AG04449 (cell line): ENCODE measurements at regions not wholly inside any gene's neighbourhood (a gene's known extent, or its start where the extent isn't known, plus 50 kb on each side); places are given as distances from the start of the nearest gene placed in this dataset.

Source experiments
- CTCF ChIA-PET: fragments of 350-600 bp; formaldehyde crosslinking; extraction: SDS; loops from one replicate; lab custom pipeline; 2021; ENCODE audit warnings: antibody characterized with exemption; lab: Yijun Ruan, JAX
- POLR2A ChIA-PET: fragments of 400-600, 350-600 bp; formaldehyde crosslinking; extraction: SDS; loops from one replicate; lab custom pipeline; 2020; ENCODE audit warnings: antibody characterized with exemption, inconsistent platforms; lab: Yijun Ruan, JAX
- DNase-seq: peaks from one replicate; pipeline ENCODE4 v3.0.0-alpha.2; 2010; ENCODE audit warnings: low read depth, low spot score
- H3K4me3 ChIP-seq: 2 replicates; pipeline ENCODE4 v1.5.1; 2011; ENCODE audit warnings: low read depth, mild to moderate bottlenecking, control low read depth, low read length
- CTCF ChIP-seq: IDR thresholded peaks from one replicate; pipeline ENCODE4 v1.5.1; 2011; ENCODE audit warnings: mild to moderate bottlenecking, moderate library complexity, low read length, control low read depth, inconsistent platforms; ENCODE audit not compliant: insufficient read depth; ENCODE audit errors: missing control alignments

- CTCF ChIA-PET = no interaction called here
- no peak overlapping the region for H3K4me3 ChIP-seq
- POLR2A ChIA-PET = no interaction called here
- no peak for DNase-seq
- no peak for TF ChIP-seq CTCF
Observed at GRCh38 chr15:93477188-93477587, 388.2 kb upstream of the RGMA start.

DNA sequence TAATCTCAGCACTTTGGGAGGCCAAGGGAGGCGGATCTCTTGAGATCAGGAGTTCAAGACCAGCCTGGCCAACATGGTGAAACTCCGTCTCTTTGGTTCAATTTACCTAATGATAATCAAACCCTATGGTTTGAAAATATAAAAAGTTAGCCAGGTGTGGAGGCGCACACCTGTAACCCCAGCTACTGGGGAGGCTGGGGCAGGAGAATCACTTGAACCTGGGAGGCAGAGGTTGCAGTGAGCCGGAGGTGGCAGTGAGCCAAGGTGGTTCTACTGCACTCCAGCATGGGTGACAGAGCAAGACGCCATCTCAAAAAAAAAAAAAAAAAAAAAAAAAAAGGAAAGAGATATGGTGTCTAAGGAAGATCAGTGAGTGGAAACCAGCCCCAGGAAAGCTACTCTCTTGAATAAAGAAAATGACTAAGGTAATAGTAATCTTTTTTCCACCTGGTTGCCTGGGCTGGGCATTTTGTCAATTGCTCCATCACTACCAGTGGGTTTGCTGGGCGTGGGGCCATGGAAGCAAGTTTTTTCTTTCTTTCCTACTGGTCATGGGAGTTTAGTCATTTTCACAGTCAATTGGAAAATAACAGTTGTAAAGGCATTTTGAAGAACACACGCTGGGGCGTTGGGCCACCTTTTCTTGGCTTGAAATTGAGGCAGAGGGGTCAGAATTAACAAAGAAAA, 387.6 kb upstream of the RGMA start:
- no peak overlapping the region for H3K4me3 ChIP-seq
- TF ChIP-seq CTCF = no peak
- DNase-seq = no peak
- ChIA-PET POLR2A (no interaction called here), CTCF (no interaction called here)

DNA sequence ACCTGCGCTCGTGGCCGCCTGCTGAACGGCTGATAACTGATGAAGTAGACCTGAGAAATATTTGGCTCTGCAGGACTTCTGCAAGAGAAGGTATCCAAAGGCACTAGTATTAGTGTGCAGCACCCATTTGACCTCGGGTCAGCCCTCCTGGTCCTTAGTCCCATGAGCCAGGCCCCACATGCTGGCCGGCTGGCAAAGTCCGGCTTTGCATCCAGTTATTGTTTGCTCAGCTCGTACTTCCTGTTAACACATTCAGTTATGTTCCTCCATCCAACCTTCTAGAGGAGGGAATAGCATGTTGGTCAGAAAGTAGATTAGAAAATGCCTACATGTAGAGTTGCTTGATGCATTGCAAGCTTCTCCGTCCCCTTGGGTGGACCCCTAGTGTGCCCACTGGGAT, 385.7 kb upstream of the RGMA start:
- no peak overlapping the region for H3K4me3 ChIP-seq
- no peak for DNase-seq
- ChIA-PET POLR2A (no interaction called here), CTCF (no interaction called here)
- TF ChIP-seq CTCF = no peak

DNA sequence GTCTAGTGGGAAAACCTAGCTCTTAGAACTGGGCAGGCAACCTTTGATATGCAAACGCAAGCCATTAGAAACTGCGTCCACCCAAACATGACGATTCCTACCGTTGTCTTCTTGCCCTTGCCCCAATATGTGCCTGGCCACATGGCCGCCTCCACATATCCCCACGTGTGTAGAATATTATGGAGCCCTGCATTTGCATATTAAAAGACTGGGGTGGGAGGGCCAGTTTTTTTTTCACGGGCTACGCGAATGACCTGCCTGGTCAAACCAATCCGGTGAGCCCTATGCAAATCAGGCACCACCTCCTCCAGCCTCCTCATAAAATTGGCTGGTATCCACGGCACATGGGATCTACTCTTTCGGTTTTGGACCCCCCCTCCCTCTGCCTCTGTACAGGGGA, 381.0 kb upstream of the RGMA start:
- TF ChIP-seq CTCF = no peak
- no peak overlapping the region for H3K4me3 ChIP-seq
- ChIA-PET CTCF (no interaction called here), POLR2A (no interaction called here)
- no peak for DNase-seq

DNA sequence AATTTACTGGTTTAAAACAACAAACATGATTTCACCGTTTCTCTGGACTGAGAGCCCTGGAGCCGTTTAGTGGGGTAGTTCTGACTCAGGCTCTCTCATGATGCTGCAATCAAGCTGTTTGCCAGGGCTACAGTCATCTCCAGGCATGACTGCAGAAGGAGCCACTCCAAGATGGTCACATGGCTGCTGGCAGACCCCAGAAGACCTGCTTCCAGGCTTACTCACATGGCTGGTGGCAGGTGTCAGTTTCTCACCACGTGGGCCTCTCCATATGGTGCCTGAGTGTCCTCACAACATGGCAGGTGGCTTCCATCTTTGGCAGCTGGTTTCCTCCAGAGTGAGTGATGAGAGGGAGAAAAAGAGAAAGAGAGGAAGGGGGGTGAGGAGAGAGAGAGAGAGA, 378.3 kb upstream of the RGMA start:
- ChIA-PET POLR2A (no interaction called here), CTCF (no interaction called here)
- DNase-seq = no peak
- TF ChIP-seq CTCF = no peak
- no peak overlapping the region for H3K4me3 ChIP-seq

DNA sequence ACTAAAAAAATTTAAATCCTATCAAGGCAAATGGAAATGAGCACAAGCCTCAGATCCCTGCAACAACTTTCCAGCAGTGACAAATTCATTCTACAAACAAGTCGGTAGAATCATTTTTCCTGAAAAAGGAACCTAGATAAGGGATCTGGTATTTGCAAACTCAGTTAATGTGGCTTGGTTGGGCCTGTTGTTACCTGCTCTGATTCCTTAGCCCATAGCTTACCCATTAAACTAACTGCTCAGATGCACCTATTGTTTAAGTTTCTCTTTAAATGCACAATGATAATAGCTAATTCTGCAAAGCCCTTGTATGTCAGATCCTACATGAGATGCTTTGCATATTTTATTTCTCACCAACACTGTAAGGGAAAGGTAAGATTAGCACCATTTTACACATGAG, 377.4 kb upstream of the RGMA start:
- no peak overlapping the region for H3K4me3 ChIP-seq
- ChIA-PET POLR2A (no interaction called here), CTCF (no interaction called here)
- no peak for DNase-seq
- TF ChIP-seq CTCF = no peak
